Brain microvascular endothelial cell (primary cell): ENCODE measurements at regions not wholly inside any gene's neighbourhood (a gene's known extent, or its start where the extent isn't known, plus 50 kb on each side); places are given as distances from the start of the nearest gene placed in this dataset.

Experiments
- DNase-seq: peaks from one replicate; pipeline ENCODE4 v3.0.0-alpha.2; 2020
- H3K27ac ChIP-seq: fragments of 250-450 bp; sonication (Bioruptor Pico); 2 replicates; pipeline ENCODE4 v1.5.1; 2020; ENCODE audit warnings: mild to moderate bottlenecking, moderate library complexity
- H3K27me3 ChIP-seq: fragments of 250-450 bp; sonication (Bioruptor Pico); replicated peaks from 2 replicates; pipeline ENCODE4 v1.5.1; 2020; ENCODE audit warnings: mild to moderate bottlenecking
- H3K36me3 ChIP-seq: fragments of 250-450 bp; sonication (Bioruptor Pico); replicated peaks from 2 replicates; pipeline ENCODE4 v1.5.1; 2020; ENCODE audit warnings: mild to moderate bottlenecking
- H3K4me3 ChIP-seq: 2 replicates; pipeline ENCODE4 v1.5.1; 2011; ENCODE audit warnings: low read depth, mild to moderate bottlenecking, control low read depth, low read length, moderate library complexity
- in situ Hi-C: cut with HindIII; loops from 2 replicates; pipeline ENCODE4 v1.10.0; 2017; ENCODE audit warnings: low sequenced_read_pairs, low pct_ligation_motif_present
- TF ChIP-seq, protein P1 (sequence below): IDR thresholded peaks from 2 replicates; pipeline ENCODE4 v1.5.1; 2011; ENCODE audit warnings: low read depth, mild to moderate bottlenecking, moderate library complexity, low read length, control low read depth, inconsistent platforms; ENCODE audit errors: missing control alignments

DNA sequence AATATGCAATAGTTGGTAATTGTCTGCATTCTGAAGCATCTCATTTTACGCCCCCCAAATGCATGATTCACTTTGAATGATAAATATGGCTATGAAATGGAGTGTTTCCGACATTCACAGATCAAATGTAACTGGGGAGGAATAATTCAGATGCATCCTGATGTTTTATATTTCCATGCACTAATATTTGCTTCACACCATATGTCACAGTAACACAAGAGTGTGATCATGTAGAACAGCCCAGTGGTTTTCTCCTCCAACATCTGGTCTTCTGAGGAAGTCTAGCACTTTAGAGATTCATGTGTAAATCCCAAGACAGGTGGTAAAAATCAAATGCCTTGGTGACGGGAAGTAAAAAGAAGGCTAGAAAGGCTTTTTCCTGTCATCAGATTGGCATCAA lies 273.1 kb downstream of the DIO2 start:
- DNase-seq, result no peak
- Histone ChIP-seq H3K36me3 (no peaks in the 10 kb centered on the region), H3K27me3 (no peaks in the 10 kb centered on the region), H3K4me3 (no peak overlapping the region), H3K27ac (no peak overlapping the region)
- in situ Hi-C loops, result no loop called here
- TF ChIP-seq, protein P1, sequence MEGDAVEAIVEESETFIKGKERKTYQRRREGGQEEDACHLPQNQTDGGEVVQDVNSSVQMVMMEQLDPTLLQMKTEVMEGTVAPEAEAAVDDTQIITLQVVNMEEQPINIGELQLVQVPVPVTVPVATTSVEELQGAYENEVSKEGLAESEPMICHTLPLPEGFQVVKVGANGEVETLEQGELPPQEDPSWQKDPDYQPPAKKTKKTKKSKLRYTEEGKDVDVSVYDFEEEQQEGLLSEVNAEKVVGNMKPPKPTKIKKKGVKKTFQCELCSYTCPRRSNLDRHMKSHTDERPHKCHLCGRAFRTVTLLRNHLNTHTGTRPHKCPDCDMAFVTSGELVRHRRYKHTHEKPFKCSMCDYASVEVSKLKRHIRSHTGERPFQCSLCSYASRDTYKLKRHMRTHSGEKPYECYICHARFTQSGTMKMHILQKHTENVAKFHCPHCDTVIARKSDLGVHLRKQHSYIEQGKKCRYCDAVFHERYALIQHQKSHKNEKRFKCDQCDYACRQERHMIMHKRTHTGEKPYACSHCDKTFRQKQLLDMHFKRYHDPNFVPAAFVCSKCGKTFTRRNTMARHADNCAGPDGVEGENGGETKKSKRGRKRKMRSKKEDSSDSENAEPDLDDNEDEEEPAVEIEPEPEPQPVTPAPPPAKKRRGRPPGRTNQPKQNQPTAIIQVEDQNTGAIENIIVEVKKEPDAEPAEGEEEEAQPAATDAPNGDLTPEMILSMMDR, result no peak

DNA sequence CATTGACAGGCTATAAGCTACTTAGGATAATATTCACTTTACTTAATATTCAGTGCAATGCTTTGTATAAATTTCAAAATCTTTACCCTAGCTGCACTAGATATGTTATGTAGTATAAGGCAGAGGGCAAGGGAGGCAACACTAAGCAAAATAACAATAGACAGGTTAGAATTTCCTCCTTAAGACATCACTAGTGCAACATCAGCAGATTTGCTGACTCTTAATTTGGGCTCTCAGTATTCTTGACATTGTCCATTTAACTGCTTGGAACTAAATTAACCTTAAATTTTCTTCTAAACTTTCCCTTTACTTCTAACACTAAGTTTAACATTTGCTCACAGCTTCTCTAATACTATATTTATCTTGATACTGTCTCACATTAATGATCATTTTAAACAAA lies 273.9 kb downstream of the DIO2 start:
- TF ChIP-seq, protein P1, result no peak
- no peak for DNase-seq
- in situ Hi-C loops, result no loop called here

DNA sequence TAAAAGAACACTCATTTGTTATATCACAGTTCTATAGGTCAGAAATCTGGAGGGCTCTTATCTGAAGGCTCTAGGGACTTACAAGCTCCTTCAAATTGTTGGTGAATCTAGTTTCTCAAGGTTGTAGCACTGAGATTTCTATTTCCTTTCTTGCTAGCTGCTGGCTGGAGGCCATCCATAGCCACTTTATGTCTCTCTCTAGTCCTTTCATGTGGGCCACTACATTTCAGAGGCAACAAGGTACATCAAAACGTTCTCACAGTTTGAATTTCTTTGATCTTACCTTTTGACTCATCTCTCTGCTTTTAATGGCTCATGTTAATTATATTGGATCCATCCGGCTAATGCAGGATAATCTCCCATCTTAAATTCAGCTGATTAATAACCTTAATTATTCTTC lies 286.8 kb downstream of the DIO2 start:
- Histone ChIP-seq H3K4me3 (no peak overlapping the region), H3K27ac (no peak overlapping the region), H3K36me3 (no peaks in the 10 kb centered on the region), H3K27me3 (no peaks in the 10 kb centered on the region)
- TF ChIP-seq, protein P1, result no peak
- in situ Hi-C loops, result no loop called here
- DNase-seq, result no peak

More for the DNA sequence above, 273.9 kb downstream of the DIO2 start:
- Histone ChIP-seq H3K4me3 (no peak overlapping the region), H3K27ac (no peak overlapping the region), H3K27me3 (no peaks in the 10 kb centered on the region), H3K36me3 (no peaks in the 10 kb centered on the region)

DNA sequence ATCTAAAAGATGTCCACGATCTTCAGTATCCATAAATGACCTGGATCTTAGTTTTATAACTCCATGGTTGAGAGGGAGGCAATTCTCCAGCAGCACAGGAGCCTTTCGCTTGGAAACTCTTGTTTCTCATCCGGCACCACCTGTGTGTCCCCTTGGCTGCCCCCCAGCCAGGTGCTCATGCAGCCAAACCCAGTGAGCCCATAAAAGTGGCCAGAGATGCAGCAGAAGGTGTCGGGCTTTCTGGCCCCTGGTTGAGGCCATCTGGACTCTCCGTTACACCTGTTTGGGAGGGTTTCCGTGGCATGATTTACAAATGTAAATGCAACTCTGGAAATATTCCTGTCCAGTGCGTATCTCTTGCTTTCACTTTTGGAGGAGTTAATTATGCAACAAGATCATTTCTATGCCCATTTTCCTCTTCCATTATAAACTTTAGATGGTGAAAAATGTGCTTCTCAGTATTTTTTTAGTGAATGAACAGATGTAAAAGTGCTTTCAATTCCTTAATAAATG lies 291.1 kb downstream of the DIO2 start:
- TF ChIP-seq, protein P1, result no peak
- in situ Hi-C loops, result no loop called here

More for the DNA sequence above, 291.1 kb downstream of the DIO2 start:
- H3K4me3 ChIP-seq, result no peak overlapping the region
- DNase-seq, result no peak
- no peaks in the 10 kb centered on the region for H3K36me3 ChIP-seq
- H3K27ac ChIP-seq, result no peak overlapping the region
- no peaks in the 10 kb centered on the region for H3K27me3 ChIP-seq
